HK-2 (cell line): ENCODE measurements at regions not wholly inside any gene's neighbourhood (a gene's known extent, or its start where the extent isn't known, plus 50 kb on each side); places are given as distances from the start of the nearest gene placed in this dataset.

Experiments
- DNase-seq: peaks from one replicate; pipeline ENCODE4 v3.0.0-alpha.2; 2018; ENCODE audit not compliant: unreplicated experiment

DNA sequence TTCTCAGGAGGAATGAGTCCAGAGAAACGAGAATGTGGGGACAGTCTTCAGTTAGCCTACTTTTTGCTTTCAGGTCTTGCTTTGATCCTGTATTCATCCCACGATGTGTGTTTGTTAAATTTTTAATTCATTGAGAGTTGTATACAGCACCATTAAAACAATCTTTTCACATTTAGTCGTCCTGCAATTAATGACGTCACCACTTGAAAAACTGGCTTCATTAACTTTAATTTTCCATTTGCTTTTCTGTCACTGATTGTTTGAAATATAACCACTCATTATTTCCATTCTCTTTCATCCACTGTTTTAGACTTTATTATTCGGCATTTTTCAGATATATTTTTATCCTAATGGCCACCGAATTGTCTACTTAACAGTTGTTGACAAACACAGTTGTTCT, 146.9 kb downstream of the TFEC start:
- no peak for DNase-seq

- no peak for DNase-seq
Observed at GRCh38 chr7:115881476-115881875, 149.1 kb downstream of the TFEC start.

- no peak for DNase-seq
Observed at GRCh38 chr7:115879171-115879570, 151.4 kb downstream of the TFEC start.

DNA sequence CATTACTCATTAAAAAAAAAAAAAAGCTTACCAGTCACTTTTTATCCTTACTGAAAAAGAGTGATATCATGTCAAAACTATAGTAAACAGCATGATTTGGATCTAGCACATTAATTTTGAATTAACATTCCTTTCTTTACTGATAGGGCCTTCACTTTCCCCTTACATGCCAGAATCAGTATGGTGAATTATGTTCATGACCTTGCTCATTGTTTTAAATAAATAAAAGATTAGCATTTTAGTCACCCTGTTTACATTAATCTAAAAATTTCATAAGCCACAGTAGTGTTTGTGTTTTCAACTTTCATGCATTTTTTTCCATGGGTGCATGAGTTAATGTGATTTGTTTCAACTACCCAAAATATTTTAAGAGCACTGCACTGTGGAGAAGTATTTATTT, 160.8 kb downstream of the TFEC start:
- DNase-seq: no peak

GRCh38 chr7:115869190-115869589, 161.4 kb downstream of the TFEC start:
- no peak for DNase-seq

DNA sequence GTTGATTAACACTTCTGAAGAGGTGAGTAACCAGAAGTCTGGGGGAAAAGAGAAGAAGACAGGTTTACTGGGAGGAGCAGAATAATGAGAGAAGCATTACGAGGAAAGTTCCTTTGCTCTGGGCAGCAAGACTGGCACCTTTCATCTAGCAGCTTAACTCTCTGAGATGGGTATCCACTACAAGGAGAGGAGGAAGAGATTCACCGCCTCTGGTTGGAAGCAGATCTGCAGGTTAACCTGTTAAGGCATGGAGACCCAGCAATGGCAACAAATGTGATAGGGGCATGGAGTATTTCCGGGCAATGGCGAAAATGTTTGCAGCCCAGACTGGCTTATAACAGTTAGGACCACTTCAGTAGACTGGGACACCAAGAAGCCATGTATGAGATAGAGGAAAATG, 162.2 kb downstream of the TFEC start:
- no peak for DNase-seq

GRCh38 chr7:115864082-115864481, 166.5 kb downstream of the TFEC start:
- DNase-seq: no peak

DNA sequence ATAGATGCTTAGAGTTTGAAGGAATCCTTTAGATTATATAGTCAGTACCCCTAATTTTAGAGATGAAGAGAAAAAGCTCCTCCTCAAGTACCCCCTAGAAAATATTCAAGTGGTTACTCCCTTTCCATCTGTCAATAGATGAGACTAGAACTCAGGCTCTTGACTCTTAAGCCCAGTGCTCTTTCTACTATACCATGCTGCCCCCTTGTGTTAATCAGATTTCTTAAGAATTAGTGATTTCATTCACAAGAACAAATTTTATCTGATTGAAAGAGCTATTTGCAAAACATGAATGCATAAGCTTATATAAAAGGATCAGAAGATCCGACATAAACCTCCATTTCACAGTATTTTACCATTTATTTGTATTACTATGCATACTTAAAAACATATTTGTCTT, 179.3 kb downstream of the TFEC start:
- no peak for DNase-seq

- DNase-seq: no peak
Observed at GRCh38 chr7:115850774-115851173, 179.8 kb downstream of the TFEC start.

GRCh38 chr7:115844857-115845256, 185.7 kb downstream of the TFEC start:
- no peak for DNase-seq

- DNase-seq: no peak
Observed at GRCh38 chr7:115840702-115841101, 189.9 kb downstream of the TFEC start.

GRCh38 chr7:115838829-115839228, 191.7 kb downstream of the TFEC start:
- no peak for DNase-seq

DNA sequence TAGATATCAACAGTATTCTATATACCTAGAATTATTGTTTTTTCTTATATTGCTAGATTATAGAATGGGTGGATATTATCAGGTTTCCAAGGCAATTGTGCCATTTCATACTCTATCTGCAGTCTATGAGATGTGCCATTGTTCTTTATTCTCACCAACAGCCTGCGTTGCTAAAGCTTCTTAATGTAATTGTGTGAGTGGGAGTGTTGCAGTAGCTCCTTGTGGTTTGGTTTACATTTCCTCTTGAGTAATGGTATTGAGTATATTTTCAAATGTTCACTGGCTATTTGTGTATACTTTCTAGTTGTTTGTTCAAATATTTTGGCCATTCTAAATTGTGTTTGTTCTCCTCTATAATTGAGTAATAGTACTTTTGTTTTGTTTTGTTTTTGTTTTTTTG, 199.2 kb downstream of the TFEC start:
- no peak for DNase-seq

GRCh38 chr7:115827305-115828045, 203.1 kb downstream of the TFEC start:
- DNase-seq: no peak

DNA sequence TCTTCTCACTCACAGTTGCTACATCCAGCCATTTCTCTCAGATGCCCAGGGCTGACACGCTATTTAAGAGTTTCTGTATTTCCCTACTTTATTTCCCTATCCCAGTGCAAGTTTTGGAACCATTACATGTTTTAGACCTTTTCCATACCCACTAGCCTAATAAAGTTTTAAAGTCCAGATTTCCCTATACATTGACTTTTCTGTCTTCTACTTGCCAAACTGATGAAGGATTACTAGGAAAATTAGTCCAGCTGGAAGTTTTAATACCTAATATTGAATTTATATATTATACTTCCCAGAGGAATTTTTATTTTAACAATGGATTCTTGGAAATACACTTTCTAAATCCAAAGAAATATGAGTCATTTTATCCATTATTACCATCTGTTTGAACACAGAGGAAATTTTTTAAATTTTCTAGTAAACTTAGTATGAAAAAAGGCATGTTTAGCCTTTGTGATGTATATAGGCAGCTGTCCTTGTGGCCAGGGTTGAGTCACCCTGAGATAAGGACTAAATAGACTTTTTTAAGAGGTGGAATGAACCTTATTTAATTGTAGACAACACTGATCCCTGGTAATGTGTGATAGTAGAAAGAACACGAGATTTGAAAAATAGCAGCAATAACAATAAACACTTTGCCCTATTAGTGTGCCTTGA, 205.0 kb downstream of the TFEC start:
- no peak for DNase-seq

- no peak for DNase-seq
Observed at GRCh38 chr7:115822801-115823200, 207.8 kb downstream of the TFEC start.

- DNase-seq: no peak
Observed at GRCh38 chr7:115822380-115822779, 208.2 kb downstream of the TFEC start.

DNA sequence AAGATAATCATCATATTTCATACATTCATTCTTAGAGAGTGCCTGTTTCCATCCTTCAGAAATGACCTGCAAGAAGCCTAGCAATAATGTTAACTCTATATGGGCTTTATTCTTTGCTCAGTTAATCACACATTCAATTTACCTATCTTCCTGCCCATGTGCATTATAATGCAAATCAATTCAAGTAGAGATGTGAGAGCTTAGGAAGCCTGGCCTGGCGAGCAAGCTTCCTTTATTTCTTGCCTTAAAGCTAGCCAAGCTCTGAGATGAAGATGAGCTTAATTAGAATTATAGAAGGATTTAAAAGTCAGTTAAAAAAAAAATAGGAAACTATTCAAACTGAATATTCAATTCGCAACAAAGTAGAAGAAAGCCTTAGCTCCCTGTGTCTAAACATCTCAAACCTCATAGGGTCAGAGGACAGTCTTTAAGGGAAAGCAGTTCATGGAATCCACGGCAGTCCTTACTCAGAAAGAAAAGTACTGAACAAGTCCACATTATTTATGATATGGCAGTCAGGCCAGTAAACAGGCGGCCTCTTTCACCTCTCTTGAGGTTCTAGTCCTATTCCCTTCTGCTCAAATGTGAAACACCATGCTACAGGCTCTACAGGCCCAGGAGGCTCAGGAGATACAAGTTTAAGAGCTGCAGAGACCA, 214.1 kb downstream of the TFEC start:
- no peak for DNase-seq

- DNase-seq: no peak
Observed at GRCh38 chr7:115812794-115813193, 217.8 kb downstream of the TFEC start.

- DNase-seq: no peak
Observed at GRCh38 chr7:115805458-115805857, 225.1 kb downstream of the TFEC start.

DNA sequence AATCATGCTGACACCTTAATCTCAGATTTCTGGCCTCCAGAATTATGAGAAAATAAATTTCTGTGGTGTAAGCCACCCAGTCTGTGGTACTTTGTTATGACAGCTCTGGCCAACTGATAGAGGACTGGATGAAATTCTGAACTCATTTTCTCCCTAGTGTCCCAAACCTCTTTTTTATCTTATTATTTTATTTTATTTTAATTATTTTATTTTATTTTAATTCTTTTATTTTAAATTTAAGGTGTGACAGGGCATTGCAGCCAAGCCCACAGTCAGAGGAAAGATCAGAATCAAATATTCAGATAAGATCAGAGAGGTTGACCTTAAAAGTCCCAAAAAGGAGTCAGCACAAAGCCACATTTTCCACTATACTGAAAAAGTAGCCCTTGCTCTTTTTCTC, 228.1 kb downstream of the TFEC start:
- DNase-seq: no peak

GRCh38 chr7:115799430-115799829, 231.1 kb downstream of the TFEC start:
- no peak for DNase-seq
